G401.6 (cell line): ENCODE measurements at regions not wholly inside any gene's neighbourhood (a gene's known extent, or its start where the extent isn't known, plus 50 kb on each side); places are given as distances from the start of the nearest gene placed in this dataset.

Experiments
- FAIRE-seq: peaks from 2 replicates; lab custom pipeline; 2012; peaks lifted over from hg19 to GRCh38; lab: Jason Lieb, UNC

- no peak for FAIRE-seq
These were observed 1503.9 kb upstream of the MIR17HG start for GRCh38 chr13:89843621-89844020.

- no peak for FAIRE-seq
These were observed 1501.6 kb upstream of the MIR17HG start for GRCh38 chr13:89845874-89846273.

- FAIRE-seq = no peak
These were observed 1500.4 kb upstream of the MIR17HG start for GRCh38 chr13:89846926-89847585.

GRCh38 chr13:89852570-89852969 is 1494.9 kb upstream of the MIR17HG start:
- FAIRE-seq = no peak

- no peak for FAIRE-seq
These were observed 1491.0 kb upstream of the MIR17HG start for GRCh38 chr13:89856512-89856911.

- FAIRE-seq = no peak
These were observed 1490.0 kb upstream of the MIR17HG start for GRCh38 chr13:89857502-89857901.

GRCh38 chr13:89862011-89862690 is 1485.3 kb upstream of the MIR17HG start:
- no peak for FAIRE-seq

- no peak for FAIRE-seq
These were observed 1484.8 kb upstream of the MIR17HG start for GRCh38 chr13:89862691-89863036.

- FAIRE-seq = no peak
These were observed 1482.1 kb upstream of the MIR17HG start for GRCh38 chr13:89865164-89866064.

- no peak for FAIRE-seq
These were observed 1478.2 kb upstream of the MIR17HG start for GRCh38 chr13:89869312-89869711.

- no peak for FAIRE-seq
These were observed 1468.6 kb upstream of the MIR17HG start for GRCh38 chr13:89878904-89879303.

- no peak for FAIRE-seq
These were observed 1467.3 kb upstream of the MIR17HG start for GRCh38 chr13:89880201-89880600.

GRCh38 chr13:89883893-89884448 is 1463.5 kb upstream of the MIR17HG start:
- no peak for FAIRE-seq

GRCh38 chr13:89890806-89891205 is 1456.7 kb upstream of the MIR17HG start:
- FAIRE-seq = no peak

GRCh38 chr13:89891416-89891815 is 1456.1 kb upstream of the MIR17HG start:
- no peak for FAIRE-seq

- no peak for FAIRE-seq
These were observed 1449.8 kb upstream of the MIR17HG start for GRCh38 chr13:89897681-89898080.

GRCh38 chr13:89899302-89900103 is 1448.0 kb upstream of the MIR17HG start:
- no peak for FAIRE-seq

- no peak for FAIRE-seq
These were observed 1447.3 kb upstream of the MIR17HG start for GRCh38 chr13:89900104-89900765.

GRCh38 chr13:89902223-89902622 is 1445.3 kb upstream of the MIR17HG start:
- FAIRE-seq = no peak

GRCh38 chr13:89903115-89903514 is 1444.4 kb upstream of the MIR17HG start:
- peak; percentile 70 for FAIRE-seq

GRCh38 chr13:89910166-89910565 is 1437.3 kb upstream of the MIR17HG start:
- FAIRE-seq = no peak
